H1 (cell line): ENCODE measurements at regions not wholly inside any gene's neighbourhood (a gene's known extent, or its start where the extent isn't known, plus 50 kb on each side); places are given as distances from the start of the nearest gene placed in this dataset.

Source experiments
- ATF2 ChIP-seq: IDR thresholded peaks from 2 replicates; pipeline ENCODE4 v1.6.1; 2012; ENCODE audit warnings: low read length, inconsistent platforms
- ATF3 ChIP-seq: IDR thresholded peaks from 2 replicates; pipeline ENCODE4 v1.6.1; 2011; ENCODE audit warnings: low read depth, mild to moderate bottlenecking, low read length; ENCODE audit not compliant: insufficient read depth
- CEBPB ChIP-seq: IDR thresholded peaks from 2 replicates; pipeline ENCODE4 v1.6.1; 2012; ENCODE audit warnings: low read depth, low read length
- CTCF ChIP-seq, 3 experiments: IDR thresholded peaks; 1 replicate in 2 of 3; 2 replicates in 1 of 3; pipeline versions ENCODE4 v1.5.1 to v1.6.1; 2011; ENCODE audit warnings: low read length in 3 of 3, mild to moderate bottlenecking in 3 of 3, inconsistent platforms in 2 of 3, low read depth in 1 of 3, moderate library complexity in 1 of 3; ENCODE audit not compliant: insufficient read depth in 1 of 3; ENCODE audit errors: control extremely low read depth in 1 of 3
- EZH2 ChIP-seq: fragments of 200-600 bp; sonication (generic); IDR thresholded peaks from 2 replicates; pipeline ENCODE4 v1.7.1; 2012; ENCODE audit warnings: low read depth, mild to moderate bottlenecking, moderate library complexity, low read length, inconsistent platforms; ENCODE audit not compliant: severe bottlenecking
- FOSL1 ChIP-seq: IDR thresholded peaks from 2 replicates; pipeline ENCODE4 v1.6.1; 2011; ENCODE audit warnings: mild to moderate bottlenecking, low read depth, low read length, moderate library complexity; ENCODE audit not compliant: insufficient read depth
- HDAC2 ChIP-seq, 2 experiments: fragments of 300-600 bp in 1 of 2; sonication (generic) in 1 of 2; IDR thresholded peaks; 2 replicates each; pipeline ENCODE4 v1.6.1; 2011 to 2012; ENCODE audit warnings: low read depth in 2 of 2, low read length in 2 of 2, mild to moderate bottlenecking in 2 of 2, moderate library complexity in 2 of 2, borderline replicate concordance in 1 of 2, inconsistent platforms in 1 of 2
- NANOG ChIP-seq: IDR thresholded peaks from 2 replicates; pipeline ENCODE4 v1.6.1; 2011; ENCODE audit warnings: low read length, low read depth, mild to moderate bottlenecking, inconsistent platforms; ENCODE audit not compliant: insufficient read depth, poor library complexity, severe bottlenecking
- POLR2A ChIP-seq, 2 experiments: IDR thresholded peaks; 1 replicate in 1 of 2; 2 replicates in 1 of 2; pipeline ENCODE4 v1.6.1; 2011; ENCODE audit warnings: low read depth in 2 of 2, low read length in 2 of 2, mild to moderate bottlenecking in 2 of 2; ENCODE audit errors: control extremely low read depth in 1 of 2
- POLR2AphosphoS5 ChIP-seq: IDR thresholded peaks from 2 replicates; pipeline ENCODE4 v1.6.1; 2011; ENCODE audit warnings: low read depth, low read length
- RXRA ChIP-seq: IDR thresholded peaks from 2 replicates; pipeline ENCODE4 v1.6.1; 2011; ENCODE audit warnings: low read depth, mild to moderate bottlenecking, low read length, moderate library complexity; ENCODE audit not compliant: insufficient read depth
- TAF1 ChIP-seq: IDR thresholded peaks from 2 replicates; pipeline ENCODE4 v1.6.1; 2011; ENCODE audit warnings: mild to moderate bottlenecking, low read depth, low read length
- USF2 ChIP-seq: IDR thresholded peaks from 2 replicates; pipeline ENCODE4 v1.6.1; 2011; ENCODE audit warnings: low read length, improper control_type of control experiment

GRCh38 chr7:156089222-156089621 is 277.0 kb upstream of the SHH start:
- TF ChIP-seq FOSL1 (no peak), CTCF (IDR thresholded peaks at IDR 0.05; ENCODE audit: control extremely low read depth in 1 of 3, insufficient read depth in 1 of 3, low read depth in 1 of 3, low read length in 3 of 3) (no peak), EZH2 (no peak), POLR2A (IDR thresholded peaks at IDR 0.05; ENCODE audit: control extremely low read depth in 1 of 2, low read depth in 2 of 2, low read length in 2 of 2) (no peak), USF2 (no peak), RXRA (no peak), CEBPB (no peak), POLR2AphosphoS5 (no peak), ATF2 (no peak), TAF1 (no peak), HDAC2 (IDR thresholded peaks at IDR 0.05; ENCODE audit: borderline replicate concordance in 1 of 2, low read depth in 2 of 2, low read length in 2 of 2) (no peak), NANOG (no peak), ATF3 (no peak)
